AG04449 (cell line): ENCODE measurements at regions not wholly inside any gene's neighbourhood (a gene's known extent, or its start where the extent isn't known, plus 50 kb on each side); places are given as distances from the start of the nearest gene placed in this dataset.

Source experiments
- CTCF ChIA-PET: fragments of 350-600 bp; formaldehyde crosslinking; extraction: SDS; loops from one replicate; lab custom pipeline; 2021; ENCODE audit warnings: antibody characterized with exemption; lab: Yijun Ruan, JAX
- POLR2A ChIA-PET: fragments of 400-600, 350-600 bp; formaldehyde crosslinking; extraction: SDS; loops from one replicate; lab custom pipeline; 2020; ENCODE audit warnings: antibody characterized with exemption, inconsistent platforms; lab: Yijun Ruan, JAX
- DNase-seq: peaks from one replicate; pipeline ENCODE4 v3.0.0-alpha.2; 2010; ENCODE audit warnings: low read depth, low spot score
- H3K4me3 ChIP-seq: 2 replicates; pipeline ENCODE4 v1.5.1; 2011; ENCODE audit warnings: low read depth, mild to moderate bottlenecking, control low read depth, low read length
- CTCF ChIP-seq: IDR thresholded peaks from one replicate; pipeline ENCODE4 v1.5.1; 2011; ENCODE audit warnings: mild to moderate bottlenecking, moderate library complexity, low read length, control low read depth, inconsistent platforms; ENCODE audit not compliant: insufficient read depth; ENCODE audit errors: missing control alignments

GRCh38 chr17:79371984-79372383 is 238.9 kb downstream of the RBFOX3 start:
- H3K4me3 ChIP-seq: no peak overlapping the region
- CTCF ChIA-PET: interaction anchor here (3.0 kb wide), 1 partner anchor 20 kb away, joined by 16 read pairs; no protein-coding TSS in a partner anchor
- DNase-seq: no peak
- no peak for TF ChIP-seq CTCF
- POLR2A ChIA-PET: no interaction called here

GRCh38 chr17:79370594-79370993 is 240.3 kb downstream of the RBFOX3 start:
- CTCF ChIA-PET: no interaction called here
- no peak overlapping the region for H3K4me3 ChIP-seq
- no peak for DNase-seq
- no peak for TF ChIP-seq CTCF
- POLR2A ChIA-PET: no interaction called here

GRCh38 chr17:79370126-79370525 is 240.7 kb downstream of the RBFOX3 start:
- DNase-seq: no peak
- CTCF ChIA-PET: no interaction called here
- POLR2A ChIA-PET: no interaction called here

GRCh38 chr17:79369532-79369931 is 241.3 kb downstream of the RBFOX3 start:
- ChIA-PET CTCF (no interaction called here), POLR2A (no interaction called here)
- TF ChIP-seq CTCF: no peak
- no peak overlapping the region for H3K4me3 ChIP-seq
- no peak for DNase-seq

More at GRCh38 chr17:79370126-79370525, 240.7 kb downstream of the RBFOX3 start:
- no peak for TF ChIP-seq CTCF
- H3K4me3 ChIP-seq: no peak overlapping the region

- CTCF ChIA-PET: no interaction called here
- POLR2A ChIA-PET: no interaction called here
- H3K4me3 ChIP-seq: no peak overlapping the region
- no peak for DNase-seq
- TF ChIP-seq CTCF: no peak
These were observed 241.8 kb downstream of the RBFOX3 start for GRCh38 chr17:79369001-79369400.

GRCh38 chr17:79368521-79368920 is 242.3 kb downstream of the RBFOX3 start:
- ChIA-PET POLR2A (no interaction called here), CTCF (no interaction called here)
- no peak for DNase-seq
- H3K4me3 ChIP-seq: no peak overlapping the region
- TF ChIP-seq CTCF: no peak
